VCaP (cell line): ENCODE measurements at regions not wholly inside any gene's neighbourhood (a gene's known extent, or its start where the extent isn't known, plus 50 kb on each side); places are given as distances from the start of the nearest gene placed in this dataset.

Experiments used
- H3K27ac ChIP-seq: fragments of 450-650 bp; 2 replicates; pipeline ENCODE4 v1.5.1; 2017
- TF ChIP-seq, protein P1 (sequence below): fragments of 450-650 bp; conservative IDR thresholded peaks from 2 replicates; pipeline ENCODE4 v1.5.1; 2017; ENCODE audit warnings: mild to moderate bottlenecking, moderate library complexity

DNA sequence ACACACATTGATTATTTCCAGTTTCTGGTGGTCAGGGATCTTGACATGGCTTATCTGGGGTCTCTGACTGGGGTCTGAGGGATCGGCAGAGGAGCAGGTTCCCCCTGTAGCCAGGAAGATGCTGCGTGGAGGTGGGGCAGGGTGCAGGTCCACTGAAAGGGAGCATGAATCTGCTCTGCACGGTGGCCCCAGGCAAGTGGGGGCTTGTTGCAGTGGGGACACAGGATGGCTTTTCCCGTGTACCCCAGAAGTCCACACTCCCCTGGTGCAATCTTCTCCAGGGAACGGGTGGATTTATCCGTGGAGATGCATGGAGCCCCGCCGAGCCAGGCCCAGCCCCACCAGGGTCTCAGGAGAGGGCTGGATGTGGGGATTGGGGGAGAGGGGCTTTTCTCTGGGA lies 210.4 kb upstream of the C14orf180 start:
- no peak overlapping the region for H3K27ac ChIP-seq
- TF ChIP-seq, protein P1, sequence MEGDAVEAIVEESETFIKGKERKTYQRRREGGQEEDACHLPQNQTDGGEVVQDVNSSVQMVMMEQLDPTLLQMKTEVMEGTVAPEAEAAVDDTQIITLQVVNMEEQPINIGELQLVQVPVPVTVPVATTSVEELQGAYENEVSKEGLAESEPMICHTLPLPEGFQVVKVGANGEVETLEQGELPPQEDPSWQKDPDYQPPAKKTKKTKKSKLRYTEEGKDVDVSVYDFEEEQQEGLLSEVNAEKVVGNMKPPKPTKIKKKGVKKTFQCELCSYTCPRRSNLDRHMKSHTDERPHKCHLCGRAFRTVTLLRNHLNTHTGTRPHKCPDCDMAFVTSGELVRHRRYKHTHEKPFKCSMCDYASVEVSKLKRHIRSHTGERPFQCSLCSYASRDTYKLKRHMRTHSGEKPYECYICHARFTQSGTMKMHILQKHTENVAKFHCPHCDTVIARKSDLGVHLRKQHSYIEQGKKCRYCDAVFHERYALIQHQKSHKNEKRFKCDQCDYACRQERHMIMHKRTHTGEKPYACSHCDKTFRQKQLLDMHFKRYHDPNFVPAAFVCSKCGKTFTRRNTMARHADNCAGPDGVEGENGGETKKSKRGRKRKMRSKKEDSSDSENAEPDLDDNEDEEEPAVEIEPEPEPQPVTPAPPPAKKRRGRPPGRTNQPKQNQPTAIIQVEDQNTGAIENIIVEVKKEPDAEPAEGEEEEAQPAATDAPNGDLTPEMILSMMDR = no peak

DNA sequence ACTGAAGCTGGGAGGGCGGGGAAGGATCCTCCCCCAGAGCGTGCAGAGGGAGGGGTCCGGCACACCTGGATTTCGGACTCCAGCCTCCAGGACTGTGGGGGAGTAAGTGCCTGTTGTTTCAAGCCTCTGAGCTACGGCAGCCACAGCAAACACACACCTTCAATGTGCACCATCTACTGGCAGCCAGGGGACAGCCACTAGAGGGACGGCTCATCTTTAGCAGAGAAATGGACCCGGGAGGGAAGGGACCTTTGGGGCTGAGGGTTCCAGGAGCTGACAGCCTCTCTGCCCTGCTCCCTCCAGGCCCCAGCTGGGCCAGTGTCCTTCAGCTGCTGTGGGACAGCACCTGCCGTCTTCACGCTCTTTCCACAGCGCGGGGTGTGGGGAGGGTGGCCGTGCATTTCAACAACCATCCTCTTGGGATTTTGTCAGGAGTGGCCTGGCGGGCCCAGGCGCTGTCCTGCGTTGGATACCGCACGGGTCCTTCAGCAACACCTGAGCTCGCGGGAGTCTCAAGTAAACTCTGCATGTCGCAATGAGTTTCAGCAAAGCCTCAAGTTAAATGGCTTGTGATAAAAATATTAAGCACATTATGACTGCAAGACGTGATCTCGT lies 209.2 kb upstream of the C14orf180 start:
- H3K27ac ChIP-seq = no peak overlapping the region
- TF ChIP-seq, protein P1 = peak; percentile 87

DNA sequence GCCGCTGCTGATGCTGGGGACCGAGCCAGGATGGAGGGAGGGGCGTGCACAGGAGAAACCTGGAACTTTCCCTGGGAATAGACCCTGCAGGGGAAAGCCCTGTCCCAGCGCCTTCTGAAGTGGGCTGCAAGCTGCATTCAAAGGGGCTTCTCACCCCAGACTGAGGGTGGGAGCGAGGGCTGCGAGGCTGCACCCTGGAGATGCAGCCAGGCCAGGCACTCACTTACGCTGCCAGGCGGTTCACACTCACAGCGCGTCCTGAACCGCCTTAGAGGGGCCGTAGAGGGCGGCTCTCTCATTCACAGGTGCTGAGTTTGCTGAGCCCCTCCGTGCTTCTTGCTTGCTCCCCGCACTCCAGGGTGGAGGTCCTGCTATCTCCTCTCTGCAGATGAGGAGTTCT lies 208.5 kb upstream of the C14orf180 start:
- no peak overlapping the region for H3K27ac ChIP-seq
- TF ChIP-seq, protein P1 = no peak

DNA sequence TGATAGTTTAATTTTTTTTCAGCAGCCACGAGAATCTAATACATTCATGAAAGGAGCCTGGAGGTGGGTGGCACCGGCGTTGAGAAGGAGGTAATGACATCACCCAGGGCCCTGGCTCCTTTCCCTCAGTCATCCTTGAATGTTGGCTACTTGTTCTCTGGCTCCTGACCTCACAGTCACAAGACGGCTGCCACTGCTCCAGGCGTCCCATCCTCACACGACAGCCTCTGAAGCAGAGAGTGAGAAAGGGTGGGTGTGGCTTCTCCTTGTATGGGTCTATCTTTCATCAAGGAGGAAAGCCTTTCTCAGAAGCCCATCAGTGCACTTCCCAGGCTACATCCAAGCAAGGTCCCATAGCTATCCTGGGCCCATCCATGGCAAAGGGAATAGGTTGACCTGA lies 207.6 kb upstream of the C14orf180 start:
- TF ChIP-seq, protein P1 = no peak
- no peak overlapping the region for H3K27ac ChIP-seq

DNA sequence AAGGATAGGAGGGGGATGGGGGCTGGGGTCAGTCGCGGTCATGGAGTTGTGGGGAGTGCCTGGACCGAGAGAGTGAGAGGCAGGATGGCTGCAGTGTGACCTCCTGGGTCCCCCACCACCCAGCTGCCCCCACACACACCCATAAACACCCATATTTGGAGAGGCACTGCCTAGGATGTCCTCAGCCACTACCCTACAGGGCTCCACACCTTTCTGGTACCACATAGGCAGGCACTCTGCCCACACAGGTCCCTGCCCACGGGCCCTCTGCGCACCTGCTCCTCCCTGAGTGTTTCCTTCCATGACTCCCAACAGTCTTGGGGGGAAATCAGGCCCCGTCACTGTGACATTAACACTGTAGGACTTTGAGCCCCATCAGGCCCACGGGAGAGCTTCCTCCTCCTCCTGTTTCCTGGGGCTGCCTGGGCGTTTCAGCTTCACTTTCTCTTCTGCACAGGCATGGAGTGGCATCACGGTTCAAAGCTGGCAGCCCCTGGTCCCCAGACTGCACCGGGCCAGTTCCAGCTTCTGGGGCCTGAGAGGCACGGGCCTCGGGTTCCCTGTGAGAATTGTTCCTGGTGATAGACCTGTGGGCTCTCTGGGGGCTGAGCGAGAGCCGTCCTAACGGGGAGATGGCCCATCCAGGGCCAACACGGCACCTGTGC lies 207.0 kb upstream of the C14orf180 start:
- TF ChIP-seq, protein P1 = no peak

DNA sequence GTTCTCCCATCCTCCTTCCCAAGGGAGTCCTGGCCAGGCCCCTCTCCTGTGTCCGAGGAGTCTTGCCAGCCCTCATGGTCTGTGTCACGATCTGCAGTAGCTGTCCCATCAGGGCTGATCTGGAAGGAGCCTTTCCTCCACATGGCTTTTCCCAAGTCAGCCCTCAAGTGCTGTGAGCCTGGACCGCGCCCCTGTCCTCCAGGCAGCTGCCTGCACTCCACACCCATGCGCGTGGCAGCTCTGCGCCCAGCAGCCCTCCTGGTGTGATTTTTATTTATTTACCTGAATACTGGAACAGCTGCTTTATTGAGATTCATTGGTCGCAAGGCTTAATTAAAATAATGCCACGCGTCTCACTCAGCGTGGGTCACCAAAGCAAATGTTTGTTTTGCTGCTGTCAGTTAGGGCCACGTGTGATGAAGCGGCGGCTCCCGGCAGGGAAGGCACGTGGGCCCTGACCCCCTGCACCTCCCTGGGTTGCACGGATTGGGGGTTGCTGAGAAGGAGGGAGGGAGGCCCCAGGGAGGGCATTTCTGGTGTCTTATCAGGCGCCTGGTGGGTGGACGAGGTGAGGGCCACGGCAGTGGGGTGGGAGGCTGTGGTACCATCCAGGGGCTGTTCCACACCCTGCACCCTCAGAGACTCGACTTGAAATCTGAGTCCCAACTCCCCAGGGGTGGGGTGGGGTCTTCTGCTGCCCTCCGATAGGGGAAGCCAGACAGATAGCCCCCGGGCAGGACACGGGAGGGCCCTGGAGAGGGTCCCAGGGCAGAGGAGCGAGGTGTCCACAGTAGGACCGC lies 206.3 kb upstream of the C14orf180 start:
- TF ChIP-seq, protein P1 = no peak
- no peak overlapping the region for H3K27ac ChIP-seq

More for the DNA sequence above, 207.0 kb upstream of the C14orf180 start:
- H3K27ac ChIP-seq = no peak overlapping the region
